ENCODE measurements at regions not wholly inside any gene's neighbourhood (a gene's known extent, or its start where the extent isn't known, plus 50 kb on each side); places are given as distances from the start of the nearest gene placed in this dataset.
"Not testable (repeated sequence)": the region's sequence is repeated elsewhere in the genome, so short reads cannot be mapped to it uniquely, and the experiment has no call there.

- DNase-seq (ENCODE audit: low read depth in 4 of 4, low spot score in 2 of 4): no peak
Observed at GRCh38 chr10:25707976-25708671, 225.9 kb upstream of the MYO3A start.

DNA sequence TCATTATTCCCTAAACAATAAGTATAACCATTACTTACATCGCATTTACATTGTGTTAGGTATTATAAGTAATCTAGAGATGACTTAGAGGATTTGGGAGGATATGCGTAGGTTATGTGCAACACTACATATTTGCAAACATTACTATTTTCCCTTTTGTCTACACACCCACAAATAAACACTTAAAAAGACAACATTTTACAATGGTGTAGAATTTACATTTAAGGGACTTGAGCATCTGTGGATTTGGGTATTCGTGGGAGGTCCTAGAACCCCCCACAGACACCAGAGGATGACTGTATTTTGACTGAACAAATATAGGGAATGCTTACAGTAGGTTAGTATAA lies 220.2 kb upstream of the MYO3A start:
- no peak for DNase-seq (ENCODE audit: low read depth in 4 of 4, low spot score in 2 of 4)

DNA sequence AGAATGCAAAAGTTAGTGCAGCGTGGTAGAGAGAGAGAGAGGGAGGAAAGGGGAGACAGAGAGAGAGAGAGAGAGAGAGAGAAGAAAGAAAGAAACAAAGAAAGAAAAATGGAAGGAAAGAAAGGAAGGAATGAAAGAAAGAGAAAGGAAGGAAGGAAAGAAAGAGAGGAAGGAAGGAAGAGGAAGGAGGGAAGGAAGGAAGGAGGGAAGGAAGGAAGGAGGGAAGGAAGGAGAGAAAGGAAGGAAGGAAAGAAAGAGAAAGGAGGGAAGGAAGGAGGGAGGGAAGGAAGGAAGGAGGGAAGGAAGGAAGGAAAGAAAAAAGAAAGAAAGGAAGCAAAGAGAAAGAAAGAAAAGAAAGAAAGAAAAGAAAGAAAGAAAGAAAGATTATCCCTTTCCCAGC lies 209.8 kb upstream of the MYO3A start:
- no peak for DNase-seq (ENCODE audit: low read depth in 4 of 4, low spot score in 2 of 4)

DNA sequence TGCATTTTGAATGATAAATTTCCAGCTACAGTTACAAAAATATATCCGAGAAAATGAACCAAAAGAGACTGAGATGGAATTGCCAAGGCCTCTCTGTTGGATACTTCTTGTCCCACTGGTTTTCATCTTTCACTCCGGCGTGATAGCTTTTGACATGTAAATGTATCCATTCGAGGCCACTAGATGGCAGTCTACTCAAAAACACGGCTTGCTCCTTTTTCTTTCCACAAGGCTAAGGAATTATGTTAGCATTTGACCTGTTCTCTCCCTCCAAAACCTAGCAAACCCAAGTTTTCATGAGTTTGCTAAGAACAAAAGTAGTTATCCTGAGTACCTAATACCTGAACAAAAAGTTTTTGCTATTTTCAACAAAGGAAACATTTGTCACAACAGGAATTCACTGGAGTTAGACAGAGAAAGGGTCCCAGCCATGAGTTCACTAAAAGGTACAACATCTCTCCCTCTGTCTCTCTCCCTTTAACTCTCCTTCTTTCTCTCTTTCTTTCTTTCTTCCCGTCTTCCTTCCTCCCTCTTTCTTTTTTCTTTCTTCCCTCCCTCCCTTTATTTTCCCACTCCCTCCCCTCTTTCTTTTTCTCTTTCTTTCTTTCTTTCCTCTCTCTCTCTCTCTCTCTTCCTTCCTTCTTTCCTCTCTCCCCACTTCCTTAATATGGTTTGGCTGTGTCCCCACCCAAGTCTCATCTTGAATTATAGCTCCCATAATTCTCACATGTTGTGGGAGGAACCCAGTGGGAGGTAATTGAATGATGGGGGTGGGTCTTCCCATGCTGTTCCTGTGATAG lies 207.9 kb upstream of the MYO3A start:
- peak; percentile 23 to 56 (median 25) for DNase-seq (ENCODE audit: low read depth in 4 of 4, low spot score in 2 of 4)

GRCh38 chr10:25738776-25739175 lies 195.3 kb upstream of the MYO3A start:
- DNase-seq (ENCODE audit: low read depth in 4 of 4, low spot score in 2 of 4): no peak

DNA sequence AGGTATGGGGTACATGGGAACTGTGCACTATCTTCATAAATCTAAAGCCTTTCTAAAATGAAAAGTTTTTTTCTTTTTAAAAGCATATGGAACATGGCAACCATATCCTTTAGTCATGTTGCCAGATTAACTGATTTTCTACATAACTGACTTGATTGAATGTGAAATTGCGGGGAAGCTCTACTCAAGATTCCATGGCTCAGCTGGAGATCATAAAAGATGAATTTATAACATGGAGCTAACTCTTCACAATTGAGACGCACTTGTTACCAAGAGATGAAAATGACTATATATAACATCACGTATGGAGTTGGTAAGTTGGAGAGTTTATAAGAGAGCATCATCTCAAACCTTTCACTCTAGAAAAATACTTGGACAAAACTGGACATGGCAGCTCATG lies 190.2 kb upstream of the MYO3A start:
- DNase-seq (ENCODE audit: low read depth in 4 of 4, low spot score in 2 of 4): no peak

DNA sequence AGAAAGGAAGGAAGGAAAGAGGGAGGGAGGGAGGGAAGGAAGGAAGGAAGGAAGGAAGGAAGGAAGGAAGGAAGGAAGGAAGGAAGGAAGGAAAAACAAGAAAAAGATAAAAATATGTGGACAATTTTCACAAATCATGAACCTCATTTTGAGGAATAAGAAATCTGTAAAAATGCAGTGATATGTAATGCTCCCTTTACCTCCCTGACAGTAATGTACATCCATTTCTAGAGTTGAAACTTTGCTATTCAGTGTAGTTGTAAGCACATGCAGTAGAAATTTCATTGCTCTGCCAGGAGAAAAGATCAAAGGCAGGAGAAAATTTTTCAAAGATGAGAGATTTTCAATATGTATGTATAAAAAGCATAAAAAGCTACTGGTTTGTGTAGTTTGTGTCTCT lies 189.5 kb upstream of the MYO3A start:
- no peak for DNase-seq (ENCODE audit: low read depth in 4 of 4, low spot score in 2 of 4)

DNA sequence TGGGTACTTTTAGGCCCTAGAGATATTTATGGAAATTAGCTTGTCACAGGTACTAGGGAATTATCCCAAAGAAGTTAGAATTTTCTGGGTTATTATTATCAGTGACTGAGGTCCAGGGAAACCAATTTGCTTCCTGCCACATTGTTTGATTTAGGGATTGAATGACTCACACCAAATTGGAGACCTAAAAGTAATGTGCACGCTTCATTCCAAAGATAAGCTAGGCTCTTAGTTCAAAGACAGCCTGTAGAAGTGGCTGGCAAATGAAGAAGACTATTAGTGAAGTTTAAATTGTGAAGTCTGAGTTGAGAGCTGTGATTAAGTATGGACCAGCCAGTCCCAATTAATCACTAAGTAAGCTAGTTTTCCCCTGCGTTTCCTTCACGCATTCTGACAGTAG lies 188.1 kb upstream of the MYO3A start:
- no peak for DNase-seq (ENCODE audit: low read depth in 4 of 4, low spot score in 2 of 4)

DNA sequence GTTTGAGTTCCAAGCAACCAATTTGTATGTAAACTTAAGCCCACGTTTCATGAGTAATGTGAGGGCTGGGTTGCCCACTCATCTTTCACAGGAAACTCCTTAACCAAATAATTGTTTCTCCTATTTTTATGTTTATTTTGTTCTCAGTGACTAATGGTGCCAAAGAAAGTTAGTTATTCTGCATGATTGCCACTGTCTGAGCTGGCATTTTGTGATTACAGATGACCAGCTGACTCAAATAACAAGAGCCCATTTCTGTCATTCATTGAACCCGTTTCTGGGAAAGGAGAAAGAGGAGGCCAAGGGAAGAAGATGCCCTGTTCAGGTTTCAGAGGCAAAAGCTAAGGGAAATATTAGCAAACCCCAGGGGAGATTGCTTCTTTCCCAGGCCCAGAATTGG lies 186.9 kb upstream of the MYO3A start:
- DNase-seq (ENCODE audit: low read depth in 4 of 4, low spot score in 2 of 4): no peak

GRCh38 chr10:25748509-25748908 lies 185.5 kb upstream of the MYO3A start:
- DNase-seq (ENCODE audit: low read depth in 4 of 4, low spot score in 2 of 4): no peak

- DNase-seq (ENCODE audit: low read depth in 4 of 4, low spot score in 2 of 4): no peak
Observed at GRCh38 chr10:25753776-25754175, 180.3 kb upstream of the MYO3A start.

DNA sequence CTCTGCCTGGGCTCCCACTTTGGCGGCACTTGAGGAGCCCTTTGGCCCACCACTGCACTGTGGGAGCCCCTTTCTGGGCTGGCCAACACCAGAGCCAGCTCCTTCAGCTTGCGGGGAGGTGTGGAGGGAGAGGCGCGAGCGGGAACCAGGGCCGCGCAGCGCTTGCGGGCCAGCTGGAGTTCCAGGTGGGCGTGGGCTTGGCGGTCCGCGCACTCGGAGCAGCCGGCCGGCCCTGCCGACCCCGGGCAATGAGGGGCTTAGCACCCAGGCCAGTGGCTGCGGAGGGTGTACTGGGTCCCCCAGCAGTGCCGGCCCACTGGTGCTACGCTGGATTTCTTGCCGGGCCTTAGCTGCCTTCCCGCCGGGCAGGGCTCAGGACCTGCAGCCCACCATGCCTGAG lies 178.2 kb upstream of the MYO3A start:
- DNase-seq (ENCODE audit: low read depth in 4 of 4, low spot score in 2 of 4): not testable (repeated sequence)

- no peak for DNase-seq (ENCODE audit: low read depth in 4 of 4, low spot score in 2 of 4)
Observed at GRCh38 chr10:25756784-25757183, 177.2 kb upstream of the MYO3A start.

DNA sequence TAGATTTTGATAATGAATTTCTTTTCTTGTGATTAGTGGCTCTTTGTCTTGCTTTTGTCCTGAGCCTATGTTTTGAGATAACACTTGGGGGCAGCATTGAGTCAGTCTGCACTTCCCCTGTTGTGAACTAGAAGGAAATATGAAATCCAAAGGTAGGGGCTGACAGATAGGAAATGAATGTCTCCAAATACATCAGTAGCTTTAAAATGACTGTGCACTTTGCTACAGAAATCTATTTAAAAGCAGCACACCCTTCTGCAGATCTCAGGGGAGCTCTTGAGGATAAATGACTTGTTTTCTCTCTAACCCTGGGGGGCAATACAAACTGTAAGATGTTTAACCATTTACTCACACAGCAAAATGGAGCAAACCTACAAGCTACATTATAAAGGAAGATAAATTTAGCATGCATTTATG lies 176.0 kb upstream of the MYO3A start:
- peak in 2 of 4 donors; percentile 16 to 37 for DNase-seq (ENCODE audit: low read depth in 4 of 4, low spot score in 2 of 4)

- DNase-seq (ENCODE audit: low read depth in 4 of 4, low spot score in 2 of 4): no peak
Observed at GRCh38 chr10:25758511-25758910, 175.5 kb upstream of the MYO3A start.

- DNase-seq (ENCODE audit: low read depth in 4 of 4, low spot score in 2 of 4): no peak
Observed at GRCh38 chr10:25761937-25762336, 172.1 kb upstream of the MYO3A start.

- no peak for DNase-seq (ENCODE audit: low read depth in 4 of 4, low spot score in 2 of 4)
Observed at GRCh38 chr10:25766213-25766612, 167.8 kb upstream of the MYO3A start.

DNA sequence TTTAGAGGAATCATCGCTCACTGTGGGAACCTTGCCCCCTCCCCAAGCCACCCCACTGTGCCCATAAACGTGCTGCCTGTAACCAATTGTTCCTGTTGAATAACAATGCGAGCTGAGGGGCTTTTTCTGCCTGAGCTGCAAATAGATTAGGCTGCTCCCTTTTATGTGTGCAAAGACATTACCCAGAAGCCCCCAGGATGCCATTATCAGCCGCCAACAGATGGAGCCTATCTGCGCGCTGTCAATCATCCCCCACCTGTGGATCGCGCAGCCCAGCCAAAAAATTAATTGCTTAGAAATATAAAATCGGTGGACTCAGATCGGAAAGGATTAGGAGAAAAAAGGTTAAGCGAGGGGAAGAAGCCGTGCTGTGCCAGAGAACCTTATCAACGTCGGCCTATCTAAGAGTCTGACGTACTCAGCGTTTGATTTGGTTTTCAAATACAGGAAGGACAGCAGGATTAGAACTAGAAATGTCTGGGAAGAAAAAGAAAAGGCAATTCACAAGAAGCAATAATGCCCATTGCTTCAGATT lies 167.3 kb upstream of the MYO3A start:
- DNase-seq (ENCODE audit: low read depth in 4 of 4, low spot score in 2 of 4): no peak

DNA sequence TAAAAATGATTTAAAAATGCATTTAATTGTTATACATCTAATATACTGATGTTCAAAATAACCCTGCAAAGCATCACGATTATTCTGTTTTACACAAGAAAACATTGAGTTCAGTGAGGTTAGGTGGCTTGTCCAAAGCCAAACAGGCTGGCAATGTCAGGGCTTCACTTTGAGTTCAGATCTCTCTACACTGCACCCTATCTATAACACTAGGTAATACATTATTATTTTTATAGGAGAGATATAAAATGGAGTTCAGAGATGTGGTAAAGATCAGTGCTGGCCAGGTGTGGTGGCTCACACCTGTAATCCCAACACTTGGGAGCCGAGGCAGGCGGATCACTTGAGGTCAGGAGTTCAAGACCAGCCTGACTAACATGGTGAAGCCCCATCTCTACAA lies 165.9 kb upstream of the MYO3A start:
- DNase-seq (ENCODE audit: low read depth in 4 of 4, low spot score in 2 of 4): no peak

- DNase-seq (ENCODE audit: low read depth in 4 of 4, low spot score in 2 of 4): no peak
Observed at GRCh38 chr10:25778646-25779045, 155.4 kb upstream of the MYO3A start.

DNA sequence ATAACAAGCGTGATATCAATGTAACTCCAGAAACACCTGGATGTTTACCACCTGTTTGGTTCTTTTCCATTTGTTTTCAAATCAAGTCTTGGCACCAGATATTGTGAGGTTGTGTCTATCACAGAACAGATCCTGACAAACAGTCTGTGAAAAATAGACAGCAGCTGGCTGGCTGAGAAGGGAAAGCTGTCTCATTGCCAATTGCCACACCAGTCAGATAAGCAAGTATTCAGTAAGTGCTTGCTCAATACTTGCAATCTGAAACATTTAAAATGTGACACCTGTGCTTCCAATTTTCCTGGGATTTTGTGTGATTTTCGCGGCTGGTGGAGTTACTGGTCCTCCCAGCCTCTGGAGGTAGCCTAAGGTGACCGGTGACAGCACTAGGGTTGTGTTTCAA lies 147.9 kb upstream of the MYO3A start:
- no peak for DNase-seq (ENCODE audit: low read depth in 4 of 4, low spot score in 2 of 4)

DNA sequence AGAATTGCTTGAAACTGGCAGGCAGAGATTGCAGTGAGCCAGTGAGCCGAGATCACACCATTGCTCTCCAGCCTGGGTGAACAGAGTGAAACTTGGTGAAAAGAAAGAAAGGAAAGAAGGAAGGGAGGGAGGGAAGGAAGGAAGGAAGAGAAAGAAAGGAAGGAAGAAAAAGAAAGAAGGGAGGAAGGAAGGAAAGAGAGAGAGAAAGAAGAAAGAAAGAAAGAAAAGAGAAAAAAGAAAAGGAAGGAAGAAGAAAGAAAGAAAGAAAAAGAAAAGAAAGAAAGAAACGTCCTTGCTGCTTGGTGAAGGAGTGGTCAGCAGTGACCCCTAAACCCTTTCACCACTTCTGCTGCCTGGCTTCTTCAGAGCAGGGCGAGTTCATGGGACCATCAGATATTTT lies 147.1 kb upstream of the MYO3A start:
- DNase-seq (ENCODE audit: low read depth in 4 of 4, low spot score in 2 of 4): no peak
